K562 (cell line): ENCODE measurements at regions not wholly inside any gene's neighbourhood (a gene's known extent, or its start where the extent isn't known, plus 50 kb on each side); places are given as distances from the start of the nearest gene placed in this dataset.

Source experiments
- ADNP ChIP-seq: fragments of 200-800 bp; sonication (Bioruptor generic); IDR thresholded peaks from 2 replicates; pipeline ENCODE4 v1.6.1; 2016; ENCODE audit warnings: missing genetic modification characterization, missing compliant biosample characterization
- AFF4 ChIP-seq: sonication (generic); formaldehyde crosslinking; IDR thresholded peaks from 2 replicates; pipeline ENCODE4 v1.8.0; 2023; ENCODE audit warnings: mild to moderate bottlenecking, missing genetic modification reagents
- HNRNPL ChIP-seq: fragments of 200-400 bp; formaldehyde crosslinking; IDR thresholded peaks from 2 replicates; pipeline ENCODE4 v1.6.1; 2017; ENCODE audit warnings: low read depth, mild to moderate bottlenecking, low read length
- NR2C2 ChIP-seq, 2 experiments: fragments of 200-800 bp in 1 of 2; sonication (Bioruptor generic) in 1 of 2; sonication (generic) in 1 of 2; formaldehyde crosslinking in 1 of 2; IDR thresholded peaks; 2 replicates each; pipeline versions ENCODE4 v1.6.1 to v1.8.0; 2016 to 2022; ENCODE audit warnings: mild to moderate bottlenecking in 1 of 2, missing compliant biosample characterization in 1 of 2, missing genetic modification characterization in 1 of 2, missing genetic modification reagents in 1 of 2
- PTBP1 ChIP-seq: fragments of 200-400 bp; formaldehyde crosslinking; IDR thresholded peaks from 2 replicates; pipeline ENCODE4 v1.6.1; 2017; ENCODE audit warnings: low read depth, low read length
- TF ChIP-seq, protein P1 (sequence below), 3 experiments: IDR thresholded peaks in 2 of 3; conservative IDR thresholded peaks in 1 of 3; 2 replicates each; pipeline ENCODE4 v1.5.1; 2011 to 2012; ENCODE audit warnings: low read length in 3 of 3, mild to moderate bottlenecking in 3 of 3, control low read depth in 2 of 3, improper control_type of control experiment in 1 of 3, inconsistent platforms in 1 of 3, low read depth in 1 of 3, mixed read lengths in 1 of 3, moderate library complexity in 1 of 3; ENCODE audit not compliant: insufficient read depth in 2 of 3

DNA sequence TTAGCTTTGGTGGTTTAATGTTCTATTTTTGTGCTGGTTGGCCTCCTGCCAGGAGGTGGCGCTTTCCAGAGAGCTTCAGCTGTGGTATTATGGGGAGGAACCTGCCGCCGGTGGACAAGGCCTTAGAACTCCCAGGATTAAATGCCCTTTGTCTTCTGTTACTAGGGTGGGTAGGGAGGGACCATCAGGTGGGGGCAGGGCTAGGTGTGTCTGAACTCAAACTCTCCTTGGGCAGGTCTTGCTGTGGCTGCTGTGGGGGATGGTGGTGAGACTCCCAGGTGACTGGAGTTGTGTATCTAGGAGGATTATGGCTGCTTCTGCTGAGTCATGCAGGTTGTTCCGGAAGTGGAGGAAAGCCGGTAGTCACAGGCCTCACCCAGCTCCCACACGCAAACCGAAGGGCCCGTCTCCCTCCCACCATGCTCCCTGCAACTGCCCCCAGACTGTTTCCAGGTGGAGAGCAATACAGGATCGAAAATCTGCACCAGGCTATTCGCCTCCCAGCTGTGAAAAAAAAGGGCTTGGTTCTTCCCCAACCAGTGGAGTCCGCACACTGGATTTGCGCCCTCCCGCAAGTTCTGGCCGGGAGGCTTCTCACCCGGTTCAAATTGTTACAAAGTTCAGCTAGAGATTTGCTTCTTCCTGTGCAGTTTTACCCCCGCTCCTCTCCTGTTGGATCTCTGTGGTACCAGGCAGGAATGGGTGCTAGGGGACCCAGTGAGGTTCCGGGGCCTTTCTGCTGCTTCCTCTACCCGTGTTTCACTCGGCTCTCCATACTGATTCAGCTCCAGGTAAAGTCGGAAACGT is 220.5 kb downstream of the CENPF start:
- TF ChIP-seq ADNP (tag) (no peak), AFF4 (CRISPR knock-in tag) (no peak), NR2C2 (CRISPR knock-in tag; IDR thresholded peaks at IDR 0.05) (no peak), NR2C2 (tag; IDR thresholded peaks at IDR 0.05) (no peak), HNRNPL (no peak), PTBP1 (no peak)
- TF ChIP-seq, protein P1, sequence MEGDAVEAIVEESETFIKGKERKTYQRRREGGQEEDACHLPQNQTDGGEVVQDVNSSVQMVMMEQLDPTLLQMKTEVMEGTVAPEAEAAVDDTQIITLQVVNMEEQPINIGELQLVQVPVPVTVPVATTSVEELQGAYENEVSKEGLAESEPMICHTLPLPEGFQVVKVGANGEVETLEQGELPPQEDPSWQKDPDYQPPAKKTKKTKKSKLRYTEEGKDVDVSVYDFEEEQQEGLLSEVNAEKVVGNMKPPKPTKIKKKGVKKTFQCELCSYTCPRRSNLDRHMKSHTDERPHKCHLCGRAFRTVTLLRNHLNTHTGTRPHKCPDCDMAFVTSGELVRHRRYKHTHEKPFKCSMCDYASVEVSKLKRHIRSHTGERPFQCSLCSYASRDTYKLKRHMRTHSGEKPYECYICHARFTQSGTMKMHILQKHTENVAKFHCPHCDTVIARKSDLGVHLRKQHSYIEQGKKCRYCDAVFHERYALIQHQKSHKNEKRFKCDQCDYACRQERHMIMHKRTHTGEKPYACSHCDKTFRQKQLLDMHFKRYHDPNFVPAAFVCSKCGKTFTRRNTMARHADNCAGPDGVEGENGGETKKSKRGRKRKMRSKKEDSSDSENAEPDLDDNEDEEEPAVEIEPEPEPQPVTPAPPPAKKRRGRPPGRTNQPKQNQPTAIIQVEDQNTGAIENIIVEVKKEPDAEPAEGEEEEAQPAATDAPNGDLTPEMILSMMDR (IDR thresholded peaks at IDR 0.05 in 2 of 3, conservative IDR thresholded peaks at IDR 0.05 in 1 of 3; ENCODE audit: insufficient read depth in 2 of 3, low read depth in 1 of 3, low read length in 3 of 3) = peak in 2 of 3 experiments; percentile 20 to 33; a peak in 1 of 6 replicates
